Ascending aorta (tissue), 2 donors: ENCODE measurements at regions not wholly inside any gene's neighbourhood (a gene's known extent, or its start where the extent isn't known, plus 50 kb on each side); places are given as distances from the start of the nearest gene placed in this dataset.

Source experiments
- DNase-seq, 2 donors: peaks; one replicate each; pipeline ENCODE4 v3.0.0-alpha.2; 2019; ENCODE audit warnings: low spot score in 2 of 2
- H3K27ac ChIP-seq, 2 donors: fragments of 200-600 bp; sonication (generic); one replicate each; pipeline ENCODE4 v1.5.1; 2016 to 2017; ENCODE audit warnings: mild to moderate bottlenecking in 1 of 2
- H3K27me3 ChIP-seq: fragments of 200-600 bp; sonication (generic); one replicate; pipeline ENCODE4 v1.5.1; 2017
- H3K36me3 ChIP-seq, 2 donors: fragments of 200-600 bp; sonication (generic); one replicate each; pipeline ENCODE4 v1.5.1; 2016
- H3K4me1 ChIP-seq, 2 donors: fragments of 200-600 bp; sonication (generic); one replicate each; pipeline ENCODE4 v1.5.1; 2016 to 2017; ENCODE audit warnings: mild to moderate bottlenecking in 1 of 2
- H3K4me3 ChIP-seq, 2 donors: fragments of 200-600 bp; sonication (generic); one replicate each; pipeline ENCODE4 v1.5.1; 2016 to 2017; ENCODE audit warnings: mild to moderate bottlenecking in 1 of 2
- H3K9me3 ChIP-seq, 2 donors: fragments of 200-600 bp; sonication (generic); one replicate each; pipeline ENCODE4 v1.5.1; 2016
- CTCF ChIP-seq, 3 experiments: fragments of 200-600 bp in 2 of 3; fragments of 450-650 bp in 1 of 3; sonication (generic) in 2 of 3; IDR thresholded peaks; one replicate each; pipeline ENCODE4 v1.5.1; 2016 to 2019; ENCODE audit warnings: antibody characterized with exemption in 3 of 3, mild to moderate bottlenecking in 1 of 3, moderate library complexity in 1 of 3
- intact Hi-C: fragments of 100-400 bp; cut with DNase I; formaldehyde crosslinking; loops from one replicate; pipeline ENCODE4 v1.15.1; 2023

GRCh38 chr9:118640836-118641560 lies 728.2 kb downstream of the BRINP1 start:
- Histone ChIP-seq H3K4me3 (no peak overlapping the region), H3K27ac (no peak overlapping the region), H3K27me3 (no peaks in the 10 kb centered on the region), H3K36me3 (no peaks in the 10 kb centered on the region), H3K9me3 (peaks cover 0 to 6% of the 10 kb centered on the region in 2 donors), H3K4me1 (no peaks in the 10 kb centered on the region)
- no peak for TF ChIP-seq CTCF (IDR thresholded peaks at IDR 0.05)
- intact Hi-C loops: no loop called here
- no peak for DNase-seq

GRCh38 chr9:118643118-118643517 lies 726.1 kb downstream of the BRINP1 start:
- Histone ChIP-seq H3K27me3 (no peaks in the 10 kb centered on the region), H3K27ac (no peak overlapping the region), H3K9me3 (peaks cover 0 to 6% of the 10 kb centered on the region in 2 donors), H3K36me3 (no peaks in the 10 kb centered on the region), H3K4me1 (no peaks in the 10 kb centered on the region), H3K4me3 (no peak overlapping the region)
- intact Hi-C loops: no loop called here
- no peak for DNase-seq
- TF ChIP-seq CTCF (IDR thresholded peaks at IDR 0.05): no peak

- intact Hi-C loops: no loop called here
- no peaks in the 10 kb centered on the region for H3K4me1 ChIP-seq
- no peak overlapping the region for H3K4me3 ChIP-seq
- peaks cover 0 to 5% of the 10 kb centered on the region in 2 donors for H3K9me3 ChIP-seq
- TF ChIP-seq CTCF (IDR thresholded peaks at IDR 0.05): no peak
- DNase-seq: no peak
- no peaks in the 10 kb centered on the region for H3K36me3 ChIP-seq
- H3K27ac ChIP-seq: no peak overlapping the region
- no peaks in the 10 kb centered on the region for H3K27me3 ChIP-seq
These were observed 725.2 kb downstream of the BRINP1 start for GRCh38 chr9:118644066-118644465.

GRCh38 chr9:118647331-118647730 lies 721.9 kb downstream of the BRINP1 start:
- TF ChIP-seq CTCF (IDR thresholded peaks at IDR 0.05): no peak
- Histone ChIP-seq H3K9me3 (no peaks in the 10 kb centered on the region), H3K27ac (no peak overlapping the region), H3K27me3 (no peaks in the 10 kb centered on the region), H3K4me3 (no peak overlapping the region), H3K36me3 (no peaks in the 10 kb centered on the region), H3K4me1 (no peaks in the 10 kb centered on the region)
- no peak for DNase-seq
- intact Hi-C loops: no loop called here

GRCh38 chr9:118650417-118650816 lies 718.8 kb downstream of the BRINP1 start:
- Histone ChIP-seq H3K27ac (no peak overlapping the region), H3K27me3 (no peaks in the 10 kb centered on the region), H3K4me3 (no peak overlapping the region), H3K4me1 (no peaks in the 10 kb centered on the region), H3K9me3 (no peaks in the 10 kb centered on the region), H3K36me3 (no peaks in the 10 kb centered on the region)
- TF ChIP-seq CTCF (IDR thresholded peaks at IDR 0.05): no peak
- DNase-seq: no peak
- intact Hi-C loops: no loop called here

GRCh38 chr9:118651511-118651910 lies 717.7 kb downstream of the BRINP1 start:
- H3K36me3 ChIP-seq: no peaks in the 10 kb centered on the region
- no peak for DNase-seq
- H3K9me3 ChIP-seq: no peaks in the 10 kb centered on the region
- no peaks in the 10 kb centered on the region for H3K4me1 ChIP-seq
- H3K27me3 ChIP-seq: no peaks in the 10 kb centered on the region
- no peak overlapping the region for H3K27ac ChIP-seq
- intact Hi-C loops: no loop called here
- no peak overlapping the region for H3K4me3 ChIP-seq
- TF ChIP-seq CTCF (IDR thresholded peaks at IDR 0.05): no peak
